ENCODE measurements at regions not wholly inside any gene's neighbourhood (a gene's known extent, or its start where the extent isn't known, plus 50 kb on each side); places are given as distances from the start of the nearest gene placed in this dataset.

DNA sequence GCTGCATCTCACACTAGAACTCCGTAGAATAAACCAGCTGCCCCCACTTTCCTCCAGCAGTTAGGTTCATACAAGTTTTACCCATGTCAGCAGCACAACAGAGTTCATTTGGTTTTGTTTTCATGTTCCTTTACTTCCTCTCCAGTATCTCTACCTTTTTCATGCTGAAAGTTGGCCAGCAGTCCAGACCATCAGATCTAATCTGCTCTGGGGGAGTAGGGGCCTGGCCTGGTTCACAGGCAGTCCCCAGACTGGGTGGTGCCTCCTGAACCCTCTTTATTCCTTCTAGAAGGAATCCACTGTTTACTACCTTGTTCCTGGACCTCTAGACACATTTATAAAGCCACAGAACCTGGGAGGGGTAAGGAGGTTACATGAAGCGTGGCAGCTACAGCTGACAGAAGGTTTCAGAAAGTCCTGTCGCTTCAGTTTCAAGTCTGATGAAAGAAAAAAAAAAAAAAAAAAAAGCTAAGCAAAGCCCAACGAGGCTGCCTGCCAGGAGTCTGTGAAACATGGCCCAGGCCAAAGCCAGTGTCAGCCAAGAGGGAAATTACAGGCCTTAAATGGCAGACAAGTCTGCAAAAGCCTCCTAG, 184.6 kb upstream of the JUN start:
- TF ChIP-seq YY1 (IDR thresholded peaks at IDR 0.05; ENCODE audit: insufficient read depth, insufficient read length) (no peak), ZNF274 (IDR thresholded peaks at IDR 0.05; ENCODE audit: low read depth, low read length) (no peak), SUZ12 (IDR thresholded peaks at IDR 0.05; ENCODE audit: extremely low read depth, insufficient read depth, insufficient read length) (no peak)
